ENCODE measurements at regions not wholly inside any gene's neighbourhood (a gene's known extent, or its start where the extent isn't known, plus 50 kb on each side); places are given as distances from the start of the nearest gene placed in this dataset.
"Not testable (repeated sequence)": the region's sequence is repeated elsewhere in the genome, so short reads cannot be mapped to it uniquely, and the experiment has no call there.

DNA sequence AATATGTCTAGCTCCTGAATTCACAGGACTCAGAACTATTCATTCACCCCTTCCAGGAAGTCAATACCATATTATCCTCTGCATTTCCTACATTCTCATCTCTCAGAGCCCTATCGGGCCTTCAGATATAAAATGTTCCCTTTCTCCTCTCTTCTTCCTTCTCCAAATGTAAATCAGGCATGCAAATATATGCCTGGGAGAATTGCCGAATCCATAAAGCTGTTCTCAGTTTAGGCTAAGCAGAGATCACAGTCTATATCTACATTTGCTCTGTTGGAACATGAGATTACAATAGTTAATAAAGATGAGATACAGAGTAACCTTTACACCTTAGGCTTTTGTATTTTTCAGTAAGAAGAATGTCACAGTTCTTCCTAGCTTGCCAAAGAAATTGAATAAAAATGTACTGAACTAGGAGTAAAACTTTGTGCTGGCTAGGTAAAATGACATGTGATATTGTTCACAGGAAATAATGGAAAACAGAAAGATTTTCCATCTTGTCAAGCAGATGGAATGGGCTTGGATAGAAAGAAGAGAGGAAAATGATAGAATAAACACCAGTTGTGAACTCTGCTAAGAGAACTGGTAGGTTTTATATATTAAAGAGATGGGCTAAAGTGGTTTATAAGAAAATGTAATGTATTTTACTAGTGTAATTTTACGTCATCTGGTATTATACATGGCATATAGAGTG, 161.5 kb downstream of the NRIP1 start:
- no peak for DNase-seq (ENCODE audit: low read depth)

DNA sequence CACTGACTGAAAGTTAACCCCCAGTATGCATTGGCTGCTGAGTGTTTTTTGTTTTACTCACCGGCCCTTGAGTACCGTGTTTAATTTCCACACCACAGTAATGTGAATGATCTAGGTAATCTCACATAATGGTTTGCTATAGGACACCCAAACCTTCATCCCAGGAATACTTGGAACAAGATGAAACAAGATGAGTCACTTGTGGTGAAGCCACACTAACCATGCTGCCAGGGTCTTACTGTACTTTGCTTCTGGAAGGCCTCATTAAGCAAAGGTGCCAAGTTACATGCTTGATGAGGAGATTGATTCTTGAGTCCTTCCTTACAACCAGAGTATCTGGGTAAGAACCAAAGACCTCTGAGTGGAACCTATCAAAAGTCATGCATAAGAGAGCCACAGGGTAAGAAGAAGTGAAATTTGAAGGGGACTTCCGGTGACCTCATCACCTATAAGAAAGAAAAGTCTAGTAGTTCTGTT, 163.3 kb downstream of the NRIP1 start:
- DNase-seq (ENCODE audit: low read depth), result no peak

DNA sequence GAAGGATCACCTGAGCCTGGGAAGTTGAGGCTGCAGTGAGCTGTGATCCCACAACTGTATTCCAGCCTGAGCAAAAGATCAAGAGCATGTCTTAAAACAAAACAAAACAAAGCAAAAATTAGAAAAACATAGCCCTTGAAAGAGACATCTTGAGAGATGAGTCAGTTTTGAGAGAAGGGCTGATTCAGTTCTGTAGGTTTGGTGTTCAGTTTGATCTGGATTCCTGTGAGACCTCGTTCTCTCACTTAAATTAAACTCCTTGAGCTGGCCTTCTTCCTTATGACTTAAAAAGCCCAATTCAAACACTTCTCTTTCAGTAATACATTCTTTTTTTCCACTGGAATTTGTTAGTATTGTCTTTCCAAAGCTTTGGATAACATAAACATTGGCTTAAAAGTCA, 164.2 kb downstream of the NRIP1 start:
- DNase-seq (ENCODE audit: low read depth), result no peak

DNA sequence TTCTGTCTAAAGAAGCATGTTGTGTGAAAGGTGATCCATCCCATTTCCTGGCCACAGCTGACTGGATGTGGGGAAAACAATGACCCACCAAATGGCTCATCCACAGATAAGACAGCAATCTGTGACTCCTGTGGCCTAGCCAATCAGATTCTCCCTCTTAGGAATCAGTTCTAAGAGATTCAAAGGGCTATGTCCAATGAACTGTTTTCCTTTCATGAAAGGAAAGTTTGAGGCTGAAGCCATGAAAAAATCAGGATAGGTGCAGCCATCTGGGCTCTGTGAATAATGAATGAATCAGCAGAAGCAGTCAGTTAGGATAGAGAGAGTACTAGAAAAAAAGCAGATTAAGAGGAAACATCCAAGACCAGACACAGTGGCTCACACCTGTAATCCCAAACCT, 164.7 kb downstream of the NRIP1 start:
- no peak for DNase-seq (ENCODE audit: low read depth)

DNA sequence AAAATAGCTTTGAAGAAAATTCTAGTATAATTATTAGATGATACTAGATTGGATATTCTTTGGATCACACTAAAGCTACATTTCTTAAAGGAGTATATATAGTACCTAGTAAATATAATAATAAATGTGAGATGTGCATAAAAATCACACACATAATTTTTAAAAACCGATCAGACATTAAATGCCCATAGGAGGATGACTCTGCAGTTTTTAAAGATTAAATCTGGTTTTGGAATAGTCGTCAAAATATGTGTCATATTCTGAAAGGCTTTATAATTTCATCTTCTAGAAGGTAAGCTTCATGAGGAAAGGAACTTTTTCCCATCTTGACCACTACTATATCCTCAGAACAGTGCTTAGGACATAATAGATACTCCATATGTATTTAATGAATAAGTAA, 169.0 kb downstream of the NRIP1 start:
- no peak for DNase-seq (ENCODE audit: low read depth)

DNA sequence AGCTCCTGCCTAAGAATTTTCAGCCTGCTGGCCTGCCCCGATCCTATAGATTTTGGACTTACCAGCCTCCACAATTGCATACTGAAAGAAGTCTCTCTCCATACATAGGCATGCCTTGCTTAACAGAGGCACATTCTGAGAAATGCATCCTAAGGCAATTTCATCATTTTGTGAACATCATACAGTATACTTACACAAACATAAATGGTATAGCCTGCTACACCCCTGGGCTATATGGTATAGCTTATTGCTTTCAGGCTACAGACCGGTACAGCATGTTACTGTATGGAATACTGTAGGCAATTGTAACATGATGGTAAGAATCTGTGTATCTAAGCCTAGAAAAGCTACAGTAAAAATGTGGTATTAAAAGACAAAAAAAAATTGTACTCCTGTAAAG, 174.7 kb downstream of the NRIP1 start:
- no peak for DNase-seq (ENCODE audit: low read depth)

DNA sequence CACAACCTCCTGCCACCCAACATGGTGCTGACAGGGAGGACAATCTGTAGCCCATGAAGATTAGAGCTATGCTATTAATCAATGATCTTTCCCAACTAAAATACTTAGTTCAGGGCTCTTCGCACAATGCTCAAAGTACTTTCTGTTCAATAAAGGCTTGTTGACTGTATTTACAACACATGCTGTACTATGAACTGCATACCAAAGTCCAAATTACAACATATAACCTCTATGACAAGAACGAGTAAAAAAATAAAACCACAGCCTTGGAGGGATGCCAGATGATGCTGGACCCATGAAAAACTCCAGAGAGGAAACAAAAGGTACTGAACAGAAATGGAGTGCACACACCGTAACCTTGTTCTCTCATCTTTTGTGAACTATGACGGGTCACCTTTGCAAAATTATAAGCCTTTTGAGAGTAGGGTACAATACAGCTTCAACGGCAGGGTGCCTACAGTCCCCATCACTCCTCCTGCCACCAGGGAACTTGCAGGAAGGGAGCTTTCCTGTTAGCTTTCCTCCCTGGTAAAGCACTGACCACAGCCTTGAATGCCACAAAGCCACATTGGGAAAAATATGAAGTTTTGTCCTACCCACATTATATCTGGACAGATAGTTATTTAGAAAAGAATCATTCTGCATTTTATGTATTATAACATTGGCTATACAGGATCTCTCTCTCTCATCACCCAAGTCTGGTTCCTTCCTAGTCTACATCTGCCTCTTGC, 175.6 kb downstream of the NRIP1 start:
- DNase-seq (ENCODE audit: low read depth), result no peak

DNA sequence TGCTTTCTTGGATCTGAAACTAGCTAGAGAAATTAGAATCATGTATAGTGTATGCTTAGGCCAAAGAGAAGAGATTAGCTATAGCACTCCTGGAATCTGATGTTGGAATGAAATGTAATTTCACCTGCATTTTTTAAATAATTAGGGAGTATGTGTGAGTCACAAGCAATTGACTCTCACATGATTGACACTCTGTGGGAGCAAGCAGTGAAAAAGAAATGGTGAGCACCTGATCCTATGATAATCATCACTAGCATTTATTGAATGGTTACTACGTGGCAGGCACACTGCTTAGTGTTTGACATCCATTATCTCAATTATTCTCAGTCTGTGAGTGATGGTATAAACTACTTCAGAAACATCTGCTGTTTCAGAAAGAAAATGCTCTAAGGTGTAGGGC, 176.6 kb downstream of the NRIP1 start:
- no peak for DNase-seq (ENCODE audit: low read depth)

DNA sequence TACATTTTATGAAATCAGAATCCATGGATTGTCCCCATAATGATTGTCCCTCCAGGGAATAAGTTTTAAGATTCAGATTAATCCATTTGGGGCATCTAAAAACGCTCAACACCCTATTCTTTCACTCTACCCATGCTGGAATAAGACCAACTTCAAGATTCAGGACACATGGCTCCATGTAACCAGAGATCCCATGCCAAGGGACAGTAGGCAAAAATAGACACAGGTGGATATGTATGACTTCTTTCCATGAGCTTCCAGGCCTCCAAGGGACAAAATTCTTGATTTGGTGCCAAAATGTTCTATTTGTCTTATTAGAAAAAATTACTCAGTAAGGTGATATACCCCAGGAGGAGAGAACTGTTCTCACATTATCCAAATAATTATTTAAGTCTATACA, 178.8 kb downstream of the NRIP1 start:
- DNase-seq (ENCODE audit: low read depth), result no peak

DNA sequence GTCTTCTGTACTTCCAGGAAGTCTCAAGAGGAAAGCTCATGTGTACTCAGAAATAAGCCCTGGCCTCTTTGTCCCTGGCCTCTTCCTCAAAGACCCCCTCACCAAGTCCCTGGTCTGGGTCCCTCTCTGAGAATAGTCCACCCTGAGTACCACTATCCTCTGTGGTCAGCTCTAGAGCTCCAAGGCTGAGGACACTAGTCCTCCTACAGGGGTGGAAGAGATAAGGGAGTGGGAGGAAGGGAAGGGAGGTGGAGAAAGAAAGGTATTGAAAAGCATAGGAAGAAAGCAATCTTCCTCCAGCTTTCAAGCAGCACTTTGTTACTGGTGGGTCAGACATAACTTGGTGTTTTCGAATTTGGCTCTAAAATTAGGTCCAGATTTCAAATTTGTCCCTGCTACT, 181.4 kb downstream of the NRIP1 start:
- no peak for DNase-seq (ENCODE audit: low read depth)

DNA sequence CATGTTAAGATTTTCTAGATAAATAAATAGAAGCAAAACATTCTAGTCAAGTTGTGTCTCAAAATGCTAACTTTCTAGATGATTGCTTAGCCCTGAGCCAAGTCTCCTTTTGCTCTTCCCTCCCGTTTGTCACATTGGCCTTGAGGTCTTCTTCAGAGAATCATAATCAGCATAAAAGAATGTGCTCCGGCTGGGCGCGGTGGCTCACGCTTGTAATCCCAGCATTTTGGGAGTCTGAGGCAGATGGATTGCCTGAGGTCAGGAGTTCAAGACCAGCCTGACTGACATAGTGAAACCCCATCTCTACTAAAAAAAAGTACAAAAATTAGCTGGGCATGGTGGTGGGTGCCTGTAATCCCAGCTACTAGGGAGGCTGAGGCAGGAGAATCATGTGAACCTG, 182.3 kb downstream of the NRIP1 start:
- DNase-seq (ENCODE audit: low read depth), result not testable (repeated sequence)

DNA sequence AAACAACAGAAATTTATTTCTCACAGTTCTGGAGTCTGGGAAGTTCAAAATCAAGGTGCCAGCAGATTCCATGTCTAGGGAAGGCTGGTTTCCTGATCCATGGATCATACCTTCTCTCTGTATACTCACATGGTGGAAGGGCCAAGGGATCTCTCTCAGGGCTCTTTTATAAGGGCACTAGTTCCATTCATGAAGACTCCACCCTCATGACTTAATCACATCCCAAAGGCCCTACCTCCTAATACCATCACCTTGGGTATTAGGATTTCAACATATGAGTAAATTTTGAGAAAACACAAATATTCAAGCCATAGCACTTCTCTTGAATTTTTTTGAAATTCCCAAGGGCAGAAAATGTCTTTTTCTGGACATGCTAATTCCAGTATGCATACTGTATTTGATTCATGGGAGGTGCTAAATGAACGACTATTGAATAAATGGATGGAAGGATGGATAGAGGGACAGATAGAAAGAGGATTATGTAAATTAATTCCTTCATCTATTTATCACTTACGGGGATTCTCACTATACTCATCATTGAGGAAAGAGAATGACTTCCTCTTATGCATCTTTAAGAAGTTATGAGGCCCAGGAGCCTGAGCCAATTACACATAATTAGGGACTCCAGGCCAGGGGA, 182.8 kb downstream of the NRIP1 start:
- DNase-seq (ENCODE audit: low read depth), result no peak

DNA sequence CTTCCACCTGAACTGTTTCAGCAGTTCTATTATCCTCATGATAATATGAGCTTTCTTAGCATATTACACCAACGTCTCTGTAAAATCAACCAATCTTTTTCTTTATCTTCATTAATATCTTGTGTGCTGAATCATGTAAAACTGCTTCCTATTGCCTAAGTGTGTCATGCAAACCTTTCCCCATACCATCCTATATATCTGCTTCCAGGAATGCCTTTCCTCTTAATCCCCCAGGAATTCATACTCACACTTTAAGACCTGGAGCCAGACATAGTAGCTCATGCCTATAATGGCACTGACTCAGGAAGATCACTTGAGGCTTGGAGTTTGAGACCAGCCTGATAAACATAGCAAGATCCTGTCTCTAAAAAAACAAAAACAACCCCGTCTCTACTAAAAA, 183.9 kb downstream of the NRIP1 start:
- DNase-seq (ENCODE audit: low read depth), result no peak

DNA sequence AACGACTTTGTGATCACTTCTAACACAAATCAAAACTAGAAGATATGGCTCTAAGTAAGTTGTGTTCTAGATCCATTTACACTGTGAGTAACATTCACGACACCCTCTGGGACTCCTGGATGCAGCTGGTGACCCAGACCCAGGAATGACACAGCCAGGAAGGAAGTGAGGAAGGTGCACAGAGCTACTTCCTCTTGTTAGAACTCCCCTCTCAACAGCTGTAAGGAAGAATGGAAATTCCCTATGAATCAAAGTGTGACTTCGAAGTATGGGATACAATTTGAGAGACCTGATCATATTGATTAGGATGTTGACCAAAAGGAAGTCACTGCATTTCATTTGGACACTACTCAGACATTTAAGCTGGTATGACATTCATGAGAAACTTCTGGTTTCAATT, 185.3 kb downstream of the NRIP1 start:
- no peak for DNase-seq (ENCODE audit: low read depth)

DNA sequence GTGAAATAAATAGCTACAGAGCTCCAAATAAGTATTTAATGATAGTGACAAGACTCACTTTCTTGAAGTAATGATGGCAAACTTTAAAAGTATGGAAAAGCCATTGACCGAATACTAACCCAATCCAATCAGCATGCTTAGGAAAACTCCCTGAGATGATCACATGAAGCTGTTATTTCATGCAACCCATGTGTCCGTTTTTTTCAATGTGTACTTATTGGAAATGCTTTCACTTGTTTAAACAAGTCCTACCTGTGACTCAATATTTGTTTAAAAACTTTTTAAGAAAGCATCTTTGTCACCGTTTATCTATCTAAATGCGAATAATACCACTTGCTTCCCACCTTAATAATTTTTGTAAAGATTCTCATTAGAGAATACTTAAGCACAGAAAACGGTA, 185.8 kb downstream of the NRIP1 start:
- DNase-seq (ENCODE audit: low read depth), result no peak

DNA sequence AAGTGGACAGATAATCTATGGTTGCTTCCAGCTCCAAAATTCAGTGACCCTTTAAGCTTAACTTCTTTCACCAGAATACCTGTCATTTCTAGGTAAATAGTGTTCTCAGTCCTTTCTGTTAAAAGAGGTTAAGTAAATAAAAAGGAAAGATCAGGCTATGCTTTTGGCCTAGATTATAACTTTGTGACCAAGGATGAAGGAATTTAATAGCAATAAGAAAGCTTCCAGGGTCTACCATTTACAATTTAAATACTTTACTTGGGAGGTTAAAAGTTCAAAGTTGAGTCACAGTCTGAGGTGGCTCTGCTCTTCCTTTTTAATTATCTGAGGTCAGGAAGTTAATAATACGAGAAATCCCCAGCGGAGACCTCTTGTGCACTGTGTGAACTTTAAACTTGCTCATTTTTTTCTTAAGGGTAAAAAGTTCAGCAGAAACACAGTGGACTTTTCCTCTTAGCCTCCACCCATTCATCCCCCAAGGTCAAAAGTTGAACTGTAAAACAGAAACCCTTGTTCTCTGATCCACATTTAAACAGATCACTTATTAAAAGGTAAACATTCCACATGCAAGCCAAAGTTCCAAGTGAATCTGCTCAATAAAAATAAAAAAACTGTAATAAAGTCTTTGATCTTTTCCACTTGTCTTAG, 187.1 kb downstream of the NRIP1 start:
- no peak for DNase-seq (ENCODE audit: low read depth)

DNA sequence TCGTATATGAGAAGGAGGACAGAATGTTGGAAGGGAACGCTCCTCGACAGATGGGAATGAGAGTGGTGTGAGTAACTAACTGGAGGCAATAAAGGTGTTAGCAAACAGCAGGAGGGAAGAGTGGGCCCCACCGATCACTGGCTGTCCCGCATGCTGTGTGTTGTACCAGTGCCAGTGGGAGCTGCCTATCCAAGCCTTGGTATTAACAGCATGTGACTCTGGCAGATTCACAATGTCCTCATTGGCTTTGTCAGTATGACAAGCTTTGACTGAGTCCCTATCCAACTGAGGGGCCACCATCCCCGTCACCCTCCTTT, 188.3 kb downstream of the NRIP1 start:
- DNase-seq (ENCODE audit: low read depth), result no peak

DNA sequence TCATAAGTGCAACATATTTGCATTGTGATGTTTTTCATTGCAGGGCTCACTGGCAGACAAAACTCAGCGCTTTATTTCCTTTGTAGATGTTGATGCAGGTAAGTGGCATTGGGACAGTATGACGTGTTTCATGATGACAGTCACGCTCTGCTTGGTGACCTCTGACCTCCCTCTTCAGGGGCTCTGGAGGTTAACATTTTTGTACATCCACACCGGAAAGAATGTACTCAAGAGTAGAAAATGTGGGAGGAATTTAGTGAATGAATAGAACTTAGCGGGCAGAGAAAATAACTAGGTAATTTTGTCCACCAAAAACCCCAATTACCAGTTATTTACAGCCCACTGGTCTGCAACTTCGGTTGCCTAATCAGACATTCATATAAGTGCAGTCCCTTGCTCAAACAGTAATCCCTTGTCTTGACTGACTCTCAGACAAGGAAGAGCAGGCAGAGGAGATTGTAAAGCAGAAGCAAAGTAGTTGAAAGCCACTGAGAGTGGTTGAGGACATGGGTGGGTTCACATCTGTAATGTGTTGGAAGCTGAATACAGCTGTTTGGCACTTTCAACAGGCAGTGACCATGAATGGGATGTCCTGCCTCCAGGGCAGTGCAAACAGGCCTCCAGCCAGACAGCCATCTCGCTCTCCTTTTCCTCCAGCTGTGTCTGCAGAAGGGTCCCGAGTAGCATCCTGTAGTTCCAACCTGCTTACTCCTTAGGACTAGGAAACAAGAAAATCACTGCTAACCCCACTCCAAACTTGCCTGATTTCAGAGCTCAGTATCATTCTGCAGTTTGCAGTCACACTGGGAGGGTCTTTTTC, 188.9 kb downstream of the NRIP1 start:
- no peak for DNase-seq (ENCODE audit: low read depth)

DNA sequence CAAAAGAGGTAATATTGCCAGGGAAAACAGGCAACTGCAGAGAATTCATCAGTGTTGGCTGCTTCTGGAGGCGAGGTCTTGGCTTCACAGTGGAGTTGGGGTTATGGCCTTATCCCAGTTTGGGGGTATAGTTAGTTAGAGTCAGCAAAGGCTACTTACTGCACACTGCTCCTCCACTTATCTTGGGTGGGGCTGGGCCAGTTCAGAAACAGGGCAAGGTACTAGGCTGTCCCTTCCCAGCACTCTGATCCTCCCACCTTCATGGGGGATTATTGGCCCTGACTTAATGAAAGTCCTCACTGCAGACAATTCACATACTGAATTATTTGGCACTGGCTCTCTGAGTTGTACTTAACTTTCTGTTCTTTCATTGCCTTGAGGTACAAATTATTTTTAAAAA, 189.6 kb downstream of the NRIP1 start:
- no peak for DNase-seq (ENCODE audit: low read depth)

DNA sequence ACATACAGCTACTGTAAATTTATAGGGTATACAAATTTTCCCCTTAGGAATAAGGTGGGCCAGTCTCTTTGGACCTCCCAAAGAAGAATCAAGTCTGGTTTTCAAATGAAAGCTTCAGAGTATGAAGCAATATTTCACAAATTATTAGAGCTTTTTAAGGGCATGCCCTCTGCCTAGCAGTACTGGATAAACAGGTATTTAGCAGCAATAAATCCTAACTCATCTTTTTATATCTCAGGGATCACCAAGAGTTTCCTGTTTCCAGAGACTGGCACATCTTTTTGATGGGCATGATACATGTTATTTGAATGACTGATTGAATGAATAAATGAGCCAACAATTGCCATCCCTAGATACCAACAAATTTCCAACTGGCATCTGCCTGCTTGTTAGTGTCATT, 190.4 kb downstream of the NRIP1 start:
- DNase-seq (ENCODE audit: low read depth), result no peak

DNA sequence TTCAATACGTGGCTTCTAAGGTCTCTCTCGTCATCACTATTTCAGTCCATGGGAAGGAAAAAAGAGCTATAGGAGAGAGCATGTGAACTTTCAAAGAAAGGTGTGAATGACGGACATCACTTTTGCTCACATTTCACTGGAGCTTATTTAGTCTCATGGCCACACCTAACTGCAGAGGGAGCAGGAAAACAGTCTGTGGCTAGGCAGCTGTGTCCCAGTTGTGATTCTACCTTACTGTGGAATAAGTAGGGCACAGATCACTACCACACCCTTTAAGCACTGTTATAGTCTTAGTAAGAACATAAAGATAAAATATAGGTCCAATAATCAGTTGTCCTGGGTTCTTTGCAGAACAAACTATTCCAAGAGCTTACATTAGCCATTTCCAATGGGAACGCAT, 192.9 kb downstream of the NRIP1 start:
- no peak for DNase-seq (ENCODE audit: low read depth)

DNA sequence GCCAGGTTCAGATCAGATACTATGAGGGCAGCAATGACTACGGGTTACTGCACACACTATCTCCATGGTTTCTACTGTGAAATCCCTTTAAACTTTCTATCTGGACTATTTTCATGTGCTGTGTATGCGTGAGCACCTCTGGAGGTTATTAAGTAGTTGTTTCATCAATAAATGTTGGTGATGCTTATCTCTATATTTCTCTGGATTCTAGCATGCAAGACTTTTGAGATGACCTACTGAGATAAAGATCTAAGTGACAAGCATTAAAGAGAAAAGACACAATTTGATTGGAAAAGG, 194.0 kb downstream of the NRIP1 start:
- no peak for DNase-seq (ENCODE audit: low read depth)
